ENCODE measurements at regions not wholly inside any gene's neighbourhood (a gene's known extent, or its start where the extent isn't known, plus 50 kb on each side); places are given as distances from the start of the nearest gene placed in this dataset.

GRCh38 chr10:1923998-1924397, 186.7 kb upstream of the ADARB2 start:
- no peak overlapping the region for H3K27ac ChIP-seq
- H3K4me3 ChIP-seq, result no peak overlapping the region
- no peak for DNase-seq
- H3K36me3 ChIP-seq, result no peaks in the 10 kb centered on the region
- H3K4me1 ChIP-seq, result no peaks in the 10 kb centered on the region
- TF ChIP-seq, protein P1, sequence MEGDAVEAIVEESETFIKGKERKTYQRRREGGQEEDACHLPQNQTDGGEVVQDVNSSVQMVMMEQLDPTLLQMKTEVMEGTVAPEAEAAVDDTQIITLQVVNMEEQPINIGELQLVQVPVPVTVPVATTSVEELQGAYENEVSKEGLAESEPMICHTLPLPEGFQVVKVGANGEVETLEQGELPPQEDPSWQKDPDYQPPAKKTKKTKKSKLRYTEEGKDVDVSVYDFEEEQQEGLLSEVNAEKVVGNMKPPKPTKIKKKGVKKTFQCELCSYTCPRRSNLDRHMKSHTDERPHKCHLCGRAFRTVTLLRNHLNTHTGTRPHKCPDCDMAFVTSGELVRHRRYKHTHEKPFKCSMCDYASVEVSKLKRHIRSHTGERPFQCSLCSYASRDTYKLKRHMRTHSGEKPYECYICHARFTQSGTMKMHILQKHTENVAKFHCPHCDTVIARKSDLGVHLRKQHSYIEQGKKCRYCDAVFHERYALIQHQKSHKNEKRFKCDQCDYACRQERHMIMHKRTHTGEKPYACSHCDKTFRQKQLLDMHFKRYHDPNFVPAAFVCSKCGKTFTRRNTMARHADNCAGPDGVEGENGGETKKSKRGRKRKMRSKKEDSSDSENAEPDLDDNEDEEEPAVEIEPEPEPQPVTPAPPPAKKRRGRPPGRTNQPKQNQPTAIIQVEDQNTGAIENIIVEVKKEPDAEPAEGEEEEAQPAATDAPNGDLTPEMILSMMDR (IDR thresholded peaks at IDR 0.05), result no peak
- H3K9me3 ChIP-seq, result no peaks in the 10 kb centered on the region
- intact Hi-C loops (cut with DNase I; ENCODE audit: low total_unique reads), result no loop called here
- no peaks in the 10 kb centered on the region for H3K27me3 ChIP-seq

DNA sequence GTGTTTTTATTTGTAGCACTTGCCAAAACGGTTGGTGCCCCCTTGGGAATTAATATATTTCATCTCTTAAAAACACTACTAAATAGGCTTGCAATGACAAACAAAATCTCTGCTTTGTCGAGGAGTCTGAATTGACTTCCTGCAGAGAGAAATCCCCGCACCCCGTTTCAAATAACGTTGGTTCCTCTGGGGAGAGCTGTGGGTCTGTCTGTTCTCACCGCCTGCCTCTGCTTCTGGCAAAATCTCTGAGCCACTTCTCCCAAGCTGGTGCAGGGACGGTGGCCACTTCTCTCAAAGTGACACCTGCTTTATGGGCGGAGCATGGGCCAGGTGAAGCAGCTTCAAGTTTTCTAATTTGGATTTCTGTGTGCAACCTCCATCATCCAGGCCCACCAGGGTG, 186.3 kb upstream of the ADARB2 start:
- Histone ChIP-seq H3K36me3 (no peaks in the 10 kb centered on the region), H3K9me3 (no peaks in the 10 kb centered on the region), H3K27ac (no peak overlapping the region), H3K4me1 (no peaks in the 10 kb centered on the region), H3K4me3 (no peak overlapping the region), H3K27me3 (no peaks in the 10 kb centered on the region)
- intact Hi-C loops (cut with DNase I; ENCODE audit: low total_unique reads), result no loop called here
- TF ChIP-seq, protein P1 (IDR thresholded peaks at IDR 0.05), result no peak
- no peak for DNase-seq

DNA sequence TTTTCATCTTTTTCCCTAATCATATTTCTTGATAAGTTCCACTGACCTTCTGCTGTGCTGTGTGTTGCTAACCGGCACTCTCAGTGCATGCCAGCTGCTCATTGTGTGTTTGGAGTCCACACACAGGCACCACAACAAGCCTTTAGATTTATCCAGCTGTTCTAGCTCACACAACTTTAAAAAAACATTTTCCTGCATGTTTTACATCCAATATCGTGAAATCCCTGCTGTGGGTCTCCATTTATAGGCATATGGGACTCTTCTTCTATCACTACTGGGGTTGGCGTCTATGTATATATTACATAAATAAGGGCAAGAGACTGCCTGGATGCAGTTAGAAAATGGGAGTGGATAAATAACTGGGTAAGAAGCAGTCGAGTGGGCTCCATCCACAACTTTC, 183.6 kb upstream of the ADARB2 start:
- TF ChIP-seq, protein P1 (IDR thresholded peaks at IDR 0.05), result no peak
- intact Hi-C loops (cut with DNase I; ENCODE audit: low total_unique reads), result no loop called here
- Histone ChIP-seq H3K27me3 (no peaks in the 10 kb centered on the region), H3K4me3 (no peak overlapping the region), H3K9me3 (no peaks in the 10 kb centered on the region), H3K36me3 (no peaks in the 10 kb centered on the region), H3K4me1 (no peaks in the 10 kb centered on the region), H3K27ac (no peak overlapping the region)
- no peak for DNase-seq

DNA sequence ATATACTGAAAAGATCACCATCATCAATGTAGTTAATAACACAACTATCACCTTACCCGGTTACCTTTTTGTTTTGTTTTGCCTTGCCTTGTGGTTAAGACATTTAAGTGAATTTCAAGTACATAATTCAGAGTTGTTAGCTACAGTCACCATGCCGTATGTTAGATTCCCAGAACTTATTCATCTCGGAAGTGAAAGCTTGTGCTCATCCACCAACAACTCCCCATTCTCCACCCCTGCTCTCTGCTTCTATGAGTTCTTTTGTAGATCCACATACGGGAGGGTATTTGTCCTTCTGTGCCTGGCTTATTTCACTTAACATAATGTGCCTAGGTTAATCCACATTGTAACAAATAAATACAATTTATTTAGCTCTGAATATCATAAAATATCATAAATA, 182.8 kb upstream of the ADARB2 start:
- no peak for DNase-seq
- intact Hi-C loops (cut with DNase I; ENCODE audit: low total_unique reads), result no loop called here
- no peak overlapping the region for H3K4me3 ChIP-seq
- no peaks in the 10 kb centered on the region for H3K9me3 ChIP-seq
- no peaks in the 10 kb centered on the region for H3K36me3 ChIP-seq
- TF ChIP-seq, protein P1 (IDR thresholded peaks at IDR 0.05), result no peak
- H3K27me3 ChIP-seq, result no peaks in the 10 kb centered on the region
- no peaks in the 10 kb centered on the region for H3K4me1 ChIP-seq
- H3K27ac ChIP-seq, result no peak overlapping the region

DNA sequence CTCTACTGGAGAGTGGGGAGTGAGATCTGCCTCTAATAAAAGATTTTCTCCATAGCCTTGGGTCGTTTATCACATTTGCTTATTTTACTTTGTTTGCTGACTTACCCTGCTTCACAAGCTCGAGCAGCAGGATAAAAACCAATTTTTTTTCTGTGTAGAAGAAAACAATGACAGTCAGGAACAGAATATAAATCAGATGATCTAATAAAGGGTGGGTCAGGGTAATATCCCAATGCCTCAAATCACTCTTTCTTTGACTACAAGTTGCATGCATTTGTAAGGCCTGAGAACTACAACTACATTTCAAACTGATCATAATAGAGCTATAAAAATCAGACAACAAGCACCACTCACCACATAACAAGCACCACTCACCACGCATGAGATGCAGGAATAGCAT, 174.4 kb upstream of the ADARB2 start:
- Histone ChIP-seq H3K4me1 (no peaks in the 10 kb centered on the region), H3K27me3 (no peaks in the 10 kb centered on the region), H3K27ac (no peak overlapping the region), H3K36me3 (no peaks in the 10 kb centered on the region), H3K4me3 (no peak overlapping the region), H3K9me3 (no peaks in the 10 kb centered on the region)
- intact Hi-C loops (cut with DNase I; ENCODE audit: low total_unique reads), result no loop called here
- DNase-seq, result no peak
- TF ChIP-seq, protein P1 (IDR thresholded peaks at IDR 0.05), result no peak

- no peak for DNase-seq
- Histone ChIP-seq H3K27me3 (no peaks in the 10 kb centered on the region), H3K27ac (no peak overlapping the region), H3K36me3 (no peaks in the 10 kb centered on the region), H3K9me3 (peaks cover 0 to 7% (median 0%) of the 10 kb centered on the region in 3 donors), H3K4me3 (no peak overlapping the region), H3K4me1 (no peaks in the 10 kb centered on the region)
- intact Hi-C loops (cut with DNase I; ENCODE audit: low total_unique reads), result no loop called here
- TF ChIP-seq, protein P1 (IDR thresholded peaks at IDR 0.05), result no peak
Observed at GRCh38 chr10:1903982-1904381, 166.7 kb upstream of the ADARB2 start.

All from tibial artery (tissue), 4 donors.